Loucy (cell line): ENCODE measurements at regions not wholly inside any gene's neighbourhood (a gene's known extent, or its start where the extent isn't known, plus 50 kb on each side); places are given as distances from the start of the nearest gene placed in this dataset.

Source experiments
- H2AFZ ChIP-seq: fragments of 200-600 bp; sonication (generic); 2 replicates; pipeline ENCODE4 v1.6.0; 2016; ENCODE audit warnings: antibody characterized with exemption, mild to moderate bottlenecking, low read length, moderate library complexity
- H3F3A ChIP-seq: fragments of 200-600 bp; 2 replicates; pipeline ENCODE4 v1.6.0; 2016; ENCODE audit warnings: antibody characterized with exemption, low read depth, mild to moderate bottlenecking
- H3K27me3 ChIP-seq: fragments of 200-600 bp; sonication (generic); 2 replicates; pipeline ENCODE4 v1.6.1; 2014; ENCODE audit warnings: low read length, mild to moderate bottlenecking; ENCODE audit not compliant: insufficient read depth, poor library complexity, severe bottlenecking
- H3K36me3 ChIP-seq: fragments of 200-600 bp; sonication (generic); 2 replicates; pipeline ENCODE4 v1.6.1; 2016; ENCODE audit warnings: low read length; ENCODE audit not compliant: insufficient read depth
- H3K4me1 ChIP-seq: fragments of 200-600 bp; sonication (generic); 2 replicates; pipeline ENCODE4 v1.5.1; 2014; ENCODE audit warnings: low read length, mild to moderate bottlenecking; ENCODE audit not compliant: insufficient read depth, poor library complexity, severe bottlenecking
- H3K4me2 ChIP-seq: fragments of 200-600 bp; sonication (generic); 2 replicates; pipeline ENCODE4 v1.6.0; 2014; ENCODE audit warnings: antibody characterized with exemption, low read length, low read depth, mild to moderate bottlenecking; ENCODE audit not compliant: poor library complexity, severe bottlenecking
- H3K4me3 ChIP-seq: fragments of 200-600 bp; sonication (generic); 2 replicates; pipeline ENCODE4 v1.5.1; 2014; ENCODE audit warnings: low read length, mild to moderate bottlenecking, mixed read lengths; ENCODE audit not compliant: poor library complexity, severe bottlenecking
- H3K79me2 ChIP-seq: fragments of 200-600 bp; sonication (generic); 2 replicates; pipeline ENCODE4 v1.6.1; 2014; ENCODE audit warnings: low read length; ENCODE audit not compliant: insufficient read depth
- H3K9ac ChIP-seq: fragments of 200-600 bp; sonication (generic); 2 replicates; pipeline ENCODE4 v1.6.0; 2014; ENCODE audit warnings: mild to moderate bottlenecking, low read depth, low read length, moderate library complexity; ENCODE audit not compliant: poor library complexity, severe bottlenecking
- H3K9me2 ChIP-seq: fragments of 200-600 bp; sonication (generic); replicated peaks from 2 replicates; pipeline ENCODE4 v1.6.1; 2016; ENCODE audit warnings: low read depth, low read length, mixed read lengths
- H3K9me3 ChIP-seq: fragments of 200-600 bp; sonication (generic); 2 replicates; pipeline ENCODE4 v1.6.1; 2014; ENCODE audit warnings: mild to moderate bottlenecking, antibody characterized with exemption, low read length, low read depth; ENCODE audit not compliant: insufficient read depth
- H4K20me1 ChIP-seq: fragments of 200-600 bp; sonication (generic); 2 replicates; pipeline ENCODE4 v1.6.0; 2014; ENCODE audit warnings: antibody characterized with exemption, low read length, mild to moderate bottlenecking; ENCODE audit not compliant: insufficient read depth, poor library complexity, severe bottlenecking
- CTCF ChIP-seq: fragments of 200-600 bp; sonication (generic); conservative IDR thresholded peaks from 2 replicates; pipeline ENCODE4 v1.5.1; 2014; ENCODE audit warnings: mild to moderate bottlenecking, antibody characterized with exemption, low read length
- EZH2phosphoT487 ChIP-seq: fragments of 200-600 bp; IDR thresholded peaks from 2 replicates; pipeline ENCODE4 v1.6.1; 2018; ENCODE audit warnings: antibody characterized with exemption, mild to moderate bottlenecking, moderate library complexity, borderline replicate concordance

- Histone ChIP-seq H3F3A (no peaks in the 10 kb centered on the region), H3K36me3 (no peaks in the 10 kb centered on the region), H3K9me3 (no peaks in the 10 kb centered on the region), H3K79me2 (no peaks in the 10 kb centered on the region), H4K20me1 (no peaks in the 10 kb centered on the region), H3K27me3 (no peaks in the 10 kb centered on the region), H3K4me1 (peaks cover 3% of the 10 kb centered on the region), H3K4me2 (no peak overlapping the region), H3K4me3 (no peak overlapping the region), H3K9me2 (no peaks in the 10 kb centered on the region), H3K9ac (no peak overlapping the region), H2AFZ (no peak overlapping the region)
- TF ChIP-seq EZH2phosphoT487 (no peak), CTCF (no peak)
Observed at GRCh38 chr15:39142500-39142899, 438.4 kb upstream of the THBS1 start.

- Histone ChIP-seq H3K9me2 (no peaks in the 10 kb centered on the region), H2AFZ (no peak overlapping the region), H3K4me1 (peaks cover 3% of the 10 kb centered on the region), H3K36me3 (no peaks in the 10 kb centered on the region), H3F3A (no peaks in the 10 kb centered on the region), H3K9me3 (no peaks in the 10 kb centered on the region), H3K9ac (no peak overlapping the region), H3K79me2 (no peaks in the 10 kb centered on the region), H3K27me3 (no peaks in the 10 kb centered on the region), H4K20me1 (no peaks in the 10 kb centered on the region), H3K4me3 (no peak overlapping the region), H3K4me2 (no peak overlapping the region)
- no peak for TF ChIP-seq CTCF
- no peak for TF ChIP-seq EZH2phosphoT487
Observed at GRCh38 chr15:39143479-39143878, 437.4 kb upstream of the THBS1 start.

- Histone ChIP-seq H3K9ac (no peak overlapping the region), H3K4me1 (peaks cover 3% of the 10 kb centered on the region), H3K36me3 (no peaks in the 10 kb centered on the region), H3K27me3 (no peaks in the 10 kb centered on the region), H4K20me1 (no peaks in the 10 kb centered on the region), H3K9me3 (no peaks in the 10 kb centered on the region), H3F3A (no peaks in the 10 kb centered on the region), H3K4me3 (no peak overlapping the region), H2AFZ (no peak overlapping the region), H3K4me2 (no peak overlapping the region), H3K79me2 (no peaks in the 10 kb centered on the region), H3K9me2 (no peaks in the 10 kb centered on the region)
- TF ChIP-seq EZH2phosphoT487: no peak
- TF ChIP-seq CTCF: no peak
Observed at GRCh38 chr15:39144051-39144450, 436.8 kb upstream of the THBS1 start.
